Endothelial cell of hepatic sinusoid (primary cell): ENCODE measurements at regions not wholly inside any gene's neighbourhood (a gene's known extent, or its start where the extent isn't known, plus 50 kb on each side); places are given as distances from the start of the nearest gene placed in this dataset.

ENCODE experiments used
- in situ Hi-C: cut with HindIII; loops from 2 replicates; pipeline ENCODE4 v1.10.0; 2017; ENCODE audit warnings: low sequenced_read_pairs

GRCh38 chr12:127885954-127886750 is 380.8 kb upstream of the TMEM132C start:
- in situ Hi-C loops, result loop anchor here (10.0 kb wide), 1 partner anchor 61 kb away; no protein-coding TSS in a partner anchor

DNA sequence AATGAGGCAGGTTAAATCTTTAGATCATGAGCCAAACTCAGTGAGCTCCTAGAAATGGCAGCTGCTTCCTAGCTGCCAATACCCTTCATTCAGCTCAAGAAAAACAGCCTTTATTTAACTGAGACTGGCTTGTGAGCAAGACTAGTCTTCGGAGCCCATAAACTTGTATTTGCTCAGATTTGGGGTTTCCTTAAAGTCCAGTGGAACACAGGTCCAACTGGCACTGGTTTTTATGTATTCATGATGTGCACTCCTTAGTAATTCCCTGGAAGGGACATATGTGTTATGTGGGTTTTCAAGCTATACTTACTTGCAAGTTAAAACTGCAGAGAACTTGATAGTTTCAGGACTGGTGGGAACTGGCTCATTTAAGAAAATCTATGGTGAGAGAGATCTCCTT is 380.1 kb upstream of the TMEM132C start:
- in situ Hi-C loops, result loop anchor here (10.0 kb wide), 1 partner anchor 62 kb away; no protein-coding TSS in a partner anchor

- in situ Hi-C loops, result loop anchor here (10.0 kb wide), 1 partner anchor 64 kb away; no protein-coding TSS in a partner anchor
These were observed 377.8 kb upstream of the TMEM132C start for GRCh38 chr12:127888943-127889719.

GRCh38 chr12:127893895-127894609 is 372.9 kb upstream of the TMEM132C start:
- in situ Hi-C loops, result no loop called here

DNA sequence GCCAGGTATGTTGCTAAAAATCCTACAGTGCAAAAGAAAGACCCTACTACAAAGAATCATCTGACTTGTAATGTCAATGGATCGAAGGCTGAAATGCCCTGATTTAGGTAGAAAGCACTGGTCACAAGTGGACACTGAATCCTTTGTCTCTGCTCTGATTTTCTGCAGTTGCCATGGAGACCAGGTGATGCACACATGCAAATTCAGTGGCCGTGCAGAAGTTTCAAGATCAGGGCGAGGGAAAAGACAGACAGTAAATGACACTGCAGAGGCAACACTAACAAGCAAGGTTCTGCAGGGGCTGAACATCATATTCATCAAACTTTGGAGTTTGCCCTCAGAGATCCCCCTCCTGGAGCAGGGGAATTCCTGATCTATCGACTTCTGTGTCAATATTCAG is 370.3 kb upstream of the TMEM132C start:
- in situ Hi-C loops, result no loop called here

DNA sequence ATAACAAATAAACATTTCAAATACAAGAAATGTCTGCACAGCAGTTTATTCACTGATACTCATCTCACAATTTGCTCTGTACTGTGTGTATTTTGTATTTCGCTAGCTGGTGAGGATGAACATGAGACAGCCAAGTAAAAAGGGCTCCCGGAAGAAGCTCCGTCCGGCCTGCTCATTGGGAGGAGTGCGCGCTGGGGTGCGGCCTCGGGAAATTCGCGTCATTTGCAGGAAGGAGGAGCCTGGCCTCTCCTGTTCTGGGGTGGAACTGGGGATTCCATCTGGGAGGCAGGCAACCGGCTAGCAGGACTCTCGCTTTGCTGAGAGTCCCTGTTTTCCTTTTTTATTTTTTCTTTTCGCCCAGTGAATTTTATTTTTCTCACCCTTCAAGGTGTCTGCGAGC is 368.4 kb upstream of the TMEM132C start:
- in situ Hi-C loops, result no loop called here

DNA sequence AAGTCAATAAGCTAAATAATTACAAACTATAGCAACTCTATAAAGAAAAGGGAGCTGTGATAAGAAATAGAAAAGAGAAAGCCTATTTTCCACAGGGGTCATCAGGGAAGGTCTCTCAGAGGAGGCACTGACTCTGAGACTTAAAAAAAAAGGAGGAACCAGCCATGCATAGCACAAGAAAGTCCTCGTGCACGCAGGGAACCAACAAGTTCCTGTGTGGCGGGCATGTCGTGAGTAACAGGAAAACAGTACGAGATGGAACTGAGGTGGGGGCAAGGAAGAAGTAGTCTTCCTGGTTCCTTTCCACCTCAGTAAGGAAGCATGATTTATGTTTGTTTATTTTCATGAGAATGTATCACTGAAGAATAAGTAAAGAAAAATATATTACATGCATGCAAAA is 367.0 kb upstream of the TMEM132C start:
- in situ Hi-C loops, result no loop called here

GRCh38 chr12:127900386-127900785 is 366.6 kb upstream of the TMEM132C start:
- in situ Hi-C loops, result no loop called here

- in situ Hi-C loops, result no loop called here
These were observed 363.8 kb upstream of the TMEM132C start for GRCh38 chr12:127903146-127903545.

GRCh38 chr12:127909041-127909440 is 357.9 kb upstream of the TMEM132C start:
- in situ Hi-C loops, result no loop called here

GRCh38 chr12:127911291-127911690 is 355.7 kb upstream of the TMEM132C start:
- in situ Hi-C loops, result no loop called here

DNA sequence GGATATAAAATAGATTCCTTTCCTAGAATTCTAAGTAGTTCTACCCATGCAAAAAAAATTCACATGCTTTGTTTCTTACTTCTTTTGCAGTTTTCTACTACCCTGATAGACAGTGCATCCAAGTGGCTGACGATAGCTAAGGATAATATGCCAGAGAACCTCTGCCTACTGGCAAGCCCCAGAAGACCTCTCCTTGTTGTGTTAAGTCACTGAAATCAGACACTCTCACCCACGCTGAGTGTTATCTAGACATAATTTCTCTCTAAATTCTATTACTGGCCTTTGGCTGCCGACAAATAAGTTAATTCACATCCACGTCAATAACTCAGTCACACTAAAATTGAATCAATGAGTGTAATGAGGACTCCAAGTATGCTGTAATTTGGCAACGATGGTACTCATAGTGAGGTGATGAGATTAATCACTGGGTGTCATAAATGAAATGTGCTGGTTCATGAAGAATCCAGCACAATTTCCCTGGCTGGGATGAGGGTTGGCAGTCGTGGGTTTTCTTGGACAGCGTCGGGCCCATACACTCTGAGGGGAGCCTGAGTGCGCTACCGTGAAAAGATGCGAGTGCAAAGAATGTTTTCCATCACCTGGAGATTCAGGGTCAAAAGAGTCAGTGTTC is 354.8 kb upstream of the TMEM132C start:
- in situ Hi-C loops, result no loop called here

DNA sequence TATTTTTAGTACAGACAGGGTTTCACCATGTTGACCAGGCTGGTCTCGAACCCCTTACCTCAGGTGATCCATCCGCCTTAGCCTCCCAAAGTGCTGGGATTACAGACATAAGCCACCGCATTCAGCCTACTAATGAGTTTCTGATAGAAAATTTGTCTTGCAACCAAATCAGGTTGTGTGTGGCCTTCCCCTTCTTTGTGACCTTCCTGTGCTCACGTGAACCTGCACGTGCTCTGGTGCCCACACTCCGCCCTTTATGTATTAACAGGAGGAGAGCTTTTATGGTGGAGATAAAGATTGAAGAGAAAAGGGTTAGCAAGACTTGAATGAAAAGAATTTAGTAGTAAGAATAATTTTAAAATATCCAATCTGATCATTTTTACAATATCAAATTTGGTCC is 343.5 kb upstream of the TMEM132C start:
- in situ Hi-C loops, result no loop called here

DNA sequence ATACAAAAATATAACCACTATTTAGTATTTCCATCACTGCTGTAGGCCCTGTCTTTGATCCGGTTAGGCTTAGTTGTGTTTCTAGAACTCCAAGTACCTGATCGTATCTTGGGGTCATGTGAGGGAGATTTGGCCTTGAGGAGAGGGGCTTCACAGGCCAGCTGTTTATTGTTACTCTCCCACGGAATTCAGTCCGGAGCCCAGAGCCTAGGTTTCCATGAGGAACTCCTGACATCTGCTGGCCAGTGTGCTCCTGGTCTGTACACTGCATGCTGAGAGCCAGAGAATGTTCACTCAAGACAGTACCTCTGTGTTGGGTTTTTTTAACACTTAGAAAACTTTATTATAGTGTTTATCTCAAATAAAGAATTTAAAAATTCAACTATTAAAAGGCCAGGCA is 341.0 kb upstream of the TMEM132C start:
- in situ Hi-C loops, result no loop called here

- in situ Hi-C loops, result no loop called here
These were observed 338.8 kb upstream of the TMEM132C start for GRCh38 chr12:127928178-127928577.

DNA sequence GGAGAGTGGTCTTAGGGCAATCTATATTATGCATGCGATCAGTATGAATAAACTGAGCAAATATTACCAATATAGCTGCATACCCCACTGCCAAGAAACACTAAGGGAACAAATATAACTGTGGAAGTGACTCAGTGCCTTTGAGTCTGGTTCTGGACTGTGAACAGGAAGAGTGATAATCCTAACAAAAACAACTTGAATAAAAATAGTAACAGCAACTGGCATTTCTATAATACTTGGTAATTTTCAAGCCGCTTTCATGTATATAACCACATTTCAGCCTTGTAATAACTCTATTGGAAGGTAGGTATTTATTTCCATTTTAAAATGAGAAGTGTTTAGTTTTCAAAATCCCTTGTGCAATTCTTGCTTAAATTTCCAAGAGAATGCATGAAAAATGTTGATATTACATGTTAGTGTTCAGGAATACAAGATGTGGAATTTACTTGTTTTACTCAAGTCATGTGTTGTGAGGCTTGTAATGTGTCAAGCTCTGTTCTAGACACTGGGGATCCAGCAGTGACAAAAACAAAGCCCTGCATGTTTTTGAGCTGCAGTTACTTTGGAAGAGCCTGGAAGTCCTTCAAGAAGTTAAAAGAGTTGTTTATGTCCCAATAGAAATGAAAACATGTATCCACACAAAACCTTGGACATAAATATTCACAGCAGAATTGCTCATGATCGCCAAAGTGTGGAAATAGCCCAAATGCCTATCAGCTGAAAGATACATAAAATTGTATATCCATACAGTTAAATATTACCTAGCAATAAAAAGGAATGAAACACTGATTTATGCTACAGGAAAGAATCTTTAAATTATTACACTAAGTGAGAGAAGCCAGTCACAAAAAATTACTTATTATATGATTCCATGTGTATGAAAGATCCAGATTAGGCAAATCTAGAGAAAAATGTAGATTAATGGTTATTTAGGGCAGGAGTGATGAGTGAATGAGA is 338.1 kb upstream of the TMEM132C start:
- in situ Hi-C loops, result no loop called here

DNA sequence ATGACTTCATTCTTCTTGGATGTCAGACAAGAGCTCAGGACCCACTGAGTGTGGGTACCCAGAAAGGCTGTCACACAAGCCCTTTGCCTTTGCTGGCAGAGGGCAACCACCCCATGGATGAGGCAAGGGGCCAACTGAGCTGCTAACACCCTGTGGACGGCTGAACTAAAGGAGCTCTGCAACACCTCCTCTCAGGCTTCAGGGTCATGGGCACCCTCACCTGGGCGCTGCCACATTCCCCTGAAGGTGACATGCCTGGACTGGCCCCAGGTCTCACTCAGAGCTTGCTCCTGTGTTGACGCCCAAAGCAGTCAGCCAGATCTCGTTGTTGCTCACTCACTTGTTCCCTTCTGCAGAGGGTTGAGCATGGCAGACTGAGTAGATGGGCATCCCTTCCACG is 336.8 kb upstream of the TMEM132C start:
- in situ Hi-C loops, result no loop called here

DNA sequence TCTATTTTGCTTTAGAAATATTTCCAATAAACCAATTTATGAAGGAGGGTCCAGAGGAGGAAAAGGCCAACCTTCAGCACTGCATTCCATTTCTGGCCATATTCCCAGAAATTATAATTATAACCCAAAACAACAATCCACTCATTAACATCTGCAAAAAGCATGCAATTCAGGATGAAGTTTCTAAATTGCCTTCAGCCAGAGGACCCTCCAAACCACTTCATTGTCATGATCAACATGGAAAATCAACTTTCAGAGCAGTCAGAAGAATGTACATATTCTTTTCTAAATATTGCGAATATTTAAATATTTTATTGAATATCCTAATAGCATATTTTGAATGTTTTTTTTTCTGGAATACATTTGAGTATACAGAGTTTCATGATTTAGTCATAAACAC is 332.6 kb upstream of the TMEM132C start:
- in situ Hi-C loops, result no loop called here

- in situ Hi-C loops, result no loop called here
These were observed 330.5 kb upstream of the TMEM132C start for GRCh38 chr12:127936463-127936862.

- in situ Hi-C loops, result no loop called here
These were observed 325.6 kb upstream of the TMEM132C start for GRCh38 chr12:127941332-127941731.
